HUES64 (cell line): ENCODE measurements at regions not wholly inside any gene's neighbourhood (a gene's known extent, or its start where the extent isn't known, plus 50 kb on each side); places are given as distances from the start of the nearest gene placed in this dataset.

Experiments used
- H3K27ac ChIP-seq: 2 replicates; pipeline ENCODE4 v1.7.0; 2013; ENCODE audit warnings: low read depth, low read length, inconsistent platforms
- H3K27me3 ChIP-seq: 2 replicates; pipeline ENCODE4 v1.6.1; 2013; ENCODE audit warnings: mild to moderate bottlenecking, low read length; ENCODE audit not compliant: insufficient read depth
- H3K36me3 ChIP-seq: 2 replicates; pipeline ENCODE4 v1.6.1; 2013; ENCODE audit warnings: mild to moderate bottlenecking, low read length; ENCODE audit not compliant: insufficient read depth
- H3K4me1 ChIP-seq: 2 replicates; pipeline ENCODE4 v1.6.1; 2013; ENCODE audit warnings: mild to moderate bottlenecking, low read length, moderate library complexity; ENCODE audit not compliant: insufficient read depth
- H3K4me3 ChIP-seq: 2 replicates; pipeline ENCODE4 v1.5.1; 2013; ENCODE audit warnings: mild to moderate bottlenecking, low read length, moderate library complexity
- H3K9ac ChIP-seq: 2 replicates; pipeline ENCODE4 v1.6.1; 2013; ENCODE audit warnings: mild to moderate bottlenecking, low read depth, low read length
- H3K9me3 ChIP-seq: 2 replicates; pipeline ENCODE4 v1.6.1; 2013; ENCODE audit warnings: low read depth, low read length; ENCODE audit not compliant: insufficient read depth
- WGBS: fragments of 150-250, 120-280 bp; methylation state at CpG from one replicate; pipeline ENCODE4 v1.1.7; 2013; ENCODE audit warnings: missing lambda C conversion rate; 5-methylcytosine and 5-hydroxymethylcytosine counted together

DNA sequence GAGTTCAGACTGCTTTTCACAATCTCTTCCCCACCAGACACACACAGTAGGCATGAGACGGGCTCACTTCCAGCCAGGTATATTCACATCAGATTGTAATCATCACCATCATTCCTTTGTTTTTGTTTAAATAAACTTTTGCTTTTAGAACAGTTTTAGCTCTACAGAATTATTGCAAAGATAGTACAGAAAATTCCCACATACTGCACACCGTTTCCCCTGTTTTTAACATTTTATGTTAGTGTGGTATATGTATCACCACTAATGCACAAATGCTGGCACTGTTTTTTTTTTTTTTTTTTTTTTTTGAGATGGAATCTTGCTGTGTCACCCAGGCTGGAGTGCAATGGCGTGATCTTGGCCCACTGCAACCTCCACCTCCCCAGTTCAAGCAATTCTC, 83.3 kb upstream of the ANO1 start:
- H3K9me3 ChIP-seq: peaks cover 4% of the 10 kb centered on the region; the same call in 1 of the 2 replicates
- WGBS: 96% methylated on average over 2 of the region's 3 CpGs
- no peak overlapping the region for H3K27ac ChIP-seq
- no peaks in the 10 kb centered on the region for H3K36me3 ChIP-seq
- peaks cover 6% of the 10 kb centered on the region; the same call in 1 of the 2 replicates for H3K4me1 ChIP-seq
- H3K4me3 ChIP-seq: no peak overlapping the region
- H3K9ac ChIP-seq: no peak overlapping the region
- peaks cover 54% of the 10 kb centered on the region for H3K27me3 ChIP-seq

DNA sequence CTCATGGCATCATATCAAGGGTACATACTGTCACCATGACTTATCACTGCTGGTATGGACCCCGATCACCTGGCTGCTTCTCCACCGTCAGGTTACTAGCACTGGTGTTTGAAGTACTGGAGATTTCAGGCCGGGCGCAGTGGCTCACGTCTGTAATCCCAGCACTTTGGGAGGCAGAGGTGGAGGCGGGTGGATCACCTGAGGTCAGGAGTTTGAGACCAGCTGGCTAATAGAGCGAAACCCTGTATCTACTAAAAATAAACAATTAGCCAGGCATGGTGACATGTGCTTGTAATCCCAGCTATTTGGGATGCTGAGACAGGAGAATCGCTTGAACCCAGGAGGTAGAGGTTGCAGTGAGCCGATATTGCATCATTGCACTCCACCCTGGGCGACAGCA, 82.4 kb upstream of the ANO1 start:
- Histone ChIP-seq H3K9me3 (peaks cover 4% of the 10 kb centered on the region; the same call in 1 of the 2 replicates), H3K9ac (no peak overlapping the region), H3K4me1 (peaks cover 15% of the 10 kb centered on the region), H3K27ac (no peak overlapping the region), H3K4me3 (no peak overlapping the region), H3K36me3 (no peaks in the 10 kb centered on the region), H3K27me3 (peaks cover 58% of the 10 kb centered on the region)
- 95% methylated on average over 10 of the region's 10 CpGs for WGBS

DNA sequence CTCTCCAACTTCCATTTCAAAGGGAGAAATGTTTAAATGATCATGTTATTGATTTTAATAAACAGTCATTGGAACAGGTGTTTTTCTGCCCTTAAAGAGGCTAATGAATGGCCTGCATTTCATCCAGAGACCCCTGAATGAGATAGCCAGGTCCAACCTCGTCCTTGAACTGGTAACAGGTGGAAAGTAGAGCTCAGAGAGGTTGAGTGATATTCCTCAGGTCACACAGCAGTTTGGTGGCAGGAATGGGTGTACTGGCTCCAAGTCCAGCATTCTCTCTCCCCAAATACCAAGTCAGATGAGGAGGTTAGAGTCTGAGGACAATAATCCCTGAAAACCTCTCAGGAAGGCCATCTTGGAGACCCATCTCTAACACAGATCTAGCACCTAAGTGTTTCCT, 81.7 kb upstream of the ANO1 start:
- WGBS: 89% methylated on average over 1 of the region's 1 CpG
- H3K9me3 ChIP-seq: peaks cover 4% of the 10 kb centered on the region; the same call in 1 of the 2 replicates

DNA sequence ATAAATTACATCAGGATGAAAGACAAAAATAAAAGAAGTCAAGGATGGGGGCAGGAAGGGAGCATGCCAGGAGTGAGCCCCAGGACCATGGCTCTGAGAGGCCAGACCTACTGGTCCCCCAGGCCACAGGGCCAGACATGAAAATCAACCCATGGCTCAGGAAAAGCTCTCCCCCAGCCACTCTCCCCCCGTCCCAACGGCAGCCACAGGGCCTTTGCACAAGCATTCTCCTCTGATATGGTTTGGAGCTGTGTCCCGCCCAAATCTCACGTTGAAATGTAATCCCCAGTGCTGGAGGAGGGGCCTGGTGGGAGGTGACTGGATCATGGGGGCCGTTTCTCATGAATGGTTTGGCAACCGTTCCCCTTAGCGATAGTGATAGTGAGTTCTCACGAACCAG, 80.8 kb upstream of the ANO1 start:
- Histone ChIP-seq H3K9me3 (peaks cover 4% of the 10 kb centered on the region; the same call in 1 of the 2 replicates), H3K4me1 (peaks cover 16% of the 10 kb centered on the region), H3K27ac (no peak overlapping the region), H3K27me3 (peaks cover 62% of the 10 kb centered on the region), H3K9ac (no peak overlapping the region), H3K36me3 (no peaks in the 10 kb centered on the region), H3K4me3 (no peak overlapping the region)
- 59% methylated on average over 8 of the region's 8 CpGs for WGBS

More for the DNA sequence above, 81.7 kb upstream of the ANO1 start:
- no peak overlapping the region for H3K4me3 ChIP-seq
- no peaks in the 10 kb centered on the region for H3K36me3 ChIP-seq
- peaks cover 61% of the 10 kb centered on the region for H3K27me3 ChIP-seq
- peaks cover 16% of the 10 kb centered on the region for H3K4me1 ChIP-seq
- no peak overlapping the region for H3K27ac ChIP-seq
- no peak overlapping the region for H3K9ac ChIP-seq

DNA sequence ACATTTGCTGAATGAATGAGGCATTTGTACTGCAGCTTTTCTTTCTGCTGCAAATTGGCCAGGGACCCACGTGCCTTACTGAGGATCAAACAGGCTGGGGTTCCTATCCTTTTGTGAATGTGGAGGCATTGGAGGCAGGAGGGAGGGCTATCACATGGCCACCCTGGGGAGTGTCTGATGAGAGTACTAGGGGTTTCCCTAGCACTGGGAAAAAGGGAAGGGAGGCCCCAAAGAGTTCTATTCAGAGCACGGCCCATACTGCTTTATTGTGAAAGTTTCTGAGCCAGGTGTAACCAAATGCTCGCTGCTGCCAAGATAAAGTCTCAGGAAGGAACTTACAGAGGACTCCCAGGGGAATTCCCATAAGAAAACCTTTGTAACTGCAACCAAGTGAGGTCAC, 78.4 kb upstream of the ANO1 start:
- Histone ChIP-seq H3K27me3 (peaks cover 77% of the 10 kb centered on the region), H3K27ac (peak overlapping the region; percentile 32; the same call in 1 of the 2 replicates), H3K4me3 (no peak overlapping the region; the same call in 1 of the 2 replicates), H3K4me1 (peaks cover 16% of the 10 kb centered on the region), H3K9ac (no peak overlapping the region), H3K9me3 (0 out of 2 replicates have a peak, but pooled peaks cover under 1% of the 10 kb centered on the region), H3K36me3 (no peaks in the 10 kb centered on the region)
- WGBS: 13% methylated on average over 3 of the region's 3 CpGs

DNA sequence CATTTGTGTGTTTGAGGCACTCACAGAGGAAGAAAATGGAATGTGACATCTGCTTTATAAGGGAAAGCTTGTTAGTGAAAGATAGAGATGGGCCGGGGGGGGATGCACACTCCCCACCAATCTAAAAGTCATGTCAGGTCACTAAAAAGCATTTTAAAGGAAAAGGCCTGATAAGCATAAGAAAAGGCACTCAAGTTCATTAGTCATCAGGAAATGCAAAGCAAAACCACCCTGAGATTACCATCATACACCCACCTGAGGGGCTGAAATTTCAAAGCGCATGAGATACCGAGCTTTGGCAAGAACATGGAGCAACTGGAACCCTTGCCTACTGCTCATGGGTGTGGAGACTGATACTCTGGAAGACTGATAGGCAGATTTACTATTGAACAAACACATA, 77.9 kb upstream of the ANO1 start:
- H3K9me3 ChIP-seq: no peaks in the 10 kb centered on the region
- 48% methylated on average over 2 of the region's 3 CpGs for WGBS
- peaks cover 77% of the 10 kb centered on the region for H3K27me3 ChIP-seq
- H3K4me1 ChIP-seq: peaks cover 16% of the 10 kb centered on the region
- H3K4me3 ChIP-seq: no peak overlapping the region; the same call in 1 of the 2 replicates
- H3K36me3 ChIP-seq: no peaks in the 10 kb centered on the region
- H3K9ac ChIP-seq: no peak overlapping the region
- H3K27ac ChIP-seq: no peak overlapping the region; the same call in 1 of the 2 replicates

DNA sequence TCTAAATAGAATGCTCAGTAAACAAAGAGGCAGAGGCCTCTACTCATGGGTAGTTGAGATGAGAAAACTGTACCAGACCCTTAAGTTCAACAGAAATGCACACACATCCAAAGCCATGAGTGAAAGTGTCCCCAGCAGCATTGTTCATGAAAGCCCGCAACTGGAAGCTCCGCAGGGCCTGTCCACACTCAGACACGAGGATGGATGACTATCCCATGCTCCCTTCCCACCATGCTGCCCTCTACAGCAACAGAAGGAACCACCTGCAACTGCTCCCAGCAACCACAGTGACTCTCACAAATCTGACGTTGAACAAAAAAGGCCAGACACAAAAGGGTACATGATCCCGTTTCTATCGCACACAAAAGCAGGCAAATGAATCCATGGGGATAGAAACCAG, 76.9 kb upstream of the ANO1 start:
- Histone ChIP-seq H3K4me1 (peaks cover 16% of the 10 kb centered on the region), H3K4me3 (no peak overlapping the region), H3K27ac (no peak overlapping the region), H3K27me3 (peaks cover 71% of the 10 kb centered on the region), H3K9me3 (no peaks in the 10 kb centered on the region), H3K36me3 (no peaks in the 10 kb centered on the region), H3K9ac (no peak overlapping the region)
- 89% methylated on average over 6 of the region's 6 CpGs for WGBS

DNA sequence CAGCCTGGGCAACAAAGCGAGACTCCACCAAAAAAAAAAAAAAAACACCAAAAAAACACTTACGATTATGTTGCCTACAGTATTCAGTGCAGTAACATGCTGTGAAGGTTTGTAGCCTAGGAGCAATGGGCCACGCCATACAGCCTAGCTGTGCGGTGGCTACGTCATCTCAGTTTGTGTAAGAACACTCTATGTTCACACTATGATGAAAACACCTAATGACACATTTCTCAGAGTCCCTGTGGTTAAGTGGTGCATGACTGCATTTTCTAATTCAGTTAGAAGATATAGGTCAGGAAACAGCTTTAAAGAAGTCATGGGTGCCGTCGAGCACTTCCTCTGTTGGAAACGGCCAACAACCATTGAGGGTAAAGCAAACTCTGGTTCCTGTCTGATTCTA, 75.7 kb upstream of the ANO1 start:
- peaks cover 60% of the 10 kb centered on the region for H3K27me3 ChIP-seq
- 89% methylated on average over 7 of the region's 8 CpGs for whole genome bisulfite sequencing
- no peaks in the 10 kb centered on the region for H3K9me3 ChIP-seq
- H3K27ac ChIP-seq: no peak overlapping the region
- peaks cover 16% of the 10 kb centered on the region for H3K4me1 ChIP-seq
- H3K9ac ChIP-seq: no peak overlapping the region
- H3K36me3 ChIP-seq: no peaks in the 10 kb centered on the region
- H3K4me3 ChIP-seq: no peak overlapping the region

DNA sequence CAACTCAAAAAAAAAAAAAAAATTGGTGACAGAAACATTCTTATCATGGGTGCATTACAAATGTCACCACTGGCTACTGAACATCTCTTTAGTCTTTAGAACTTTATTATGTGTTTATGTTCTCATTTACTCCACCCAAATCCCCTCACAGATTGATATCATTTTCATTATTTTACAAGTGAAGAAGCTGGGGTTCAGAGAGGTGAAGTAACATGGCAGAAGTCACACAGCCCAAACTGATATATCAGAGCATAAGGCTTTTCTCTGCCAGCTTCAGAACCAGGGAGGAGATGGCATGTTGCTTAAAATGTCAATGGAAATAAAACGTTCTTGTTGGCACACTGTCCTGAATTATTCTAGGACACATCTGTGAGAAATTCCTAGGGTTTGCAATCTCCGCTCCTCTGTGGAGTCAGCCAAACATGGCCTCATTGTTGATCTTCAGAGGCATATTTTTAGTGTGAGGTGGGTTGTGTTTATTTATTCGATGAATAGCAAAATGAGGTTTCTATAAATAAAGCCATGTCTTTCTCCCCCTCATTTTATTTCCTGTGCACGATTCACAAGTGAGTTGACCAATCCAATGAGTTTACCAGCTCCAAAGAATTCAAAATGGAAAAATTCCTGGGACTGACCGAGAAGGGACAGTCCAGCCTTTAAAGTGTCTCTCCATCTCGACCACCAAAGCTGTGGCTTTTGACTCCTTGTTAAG, 72.9 kb upstream of the ANO1 start:
- Histone ChIP-seq H3K4me3 (no peak overlapping the region), H3K27ac (no peak overlapping the region), H3K9ac (no peak overlapping the region), H3K36me3 (no peaks in the 10 kb centered on the region), H3K27me3 (peaks cover 37% of the 10 kb centered on the region), H3K9me3 (no peaks in the 10 kb centered on the region), H3K4me1 (peaks cover 6% of the 10 kb centered on the region)
- WGBS: 86% methylated on average over 6 of the region's 6 CpGs

DNA sequence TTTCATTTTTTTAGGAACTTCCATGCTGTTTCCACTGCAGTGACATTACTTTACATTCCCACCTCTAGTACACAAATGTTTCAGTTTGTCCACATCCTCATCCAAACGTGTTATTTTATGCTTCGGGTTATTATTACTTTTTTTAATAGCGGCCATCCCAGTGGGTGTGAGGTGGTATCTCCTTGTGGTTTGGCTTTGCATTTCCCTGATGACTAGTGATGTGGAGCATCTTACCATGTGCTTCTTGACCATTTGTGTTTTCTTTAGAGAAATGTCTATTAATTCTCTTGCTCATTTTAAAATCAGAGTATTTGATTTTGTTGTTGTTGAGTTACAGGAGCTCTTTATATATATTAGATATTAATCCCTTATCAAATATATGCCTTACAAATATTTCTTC, 70.3 kb upstream of the ANO1 start:
- Histone ChIP-seq H3K4me3 (no peak overlapping the region), H3K27ac (no peak overlapping the region), H3K4me1 (no peaks in the 10 kb centered on the region), H3K9ac (no peak overlapping the region), H3K27me3 (peaks cover 19% of the 10 kb centered on the region), H3K36me3 (no peaks in the 10 kb centered on the region), H3K9me3 (no peaks in the 10 kb centered on the region)
- WGBS: 100% methylated on average over 3 of the region's 3 CpGs

DNA sequence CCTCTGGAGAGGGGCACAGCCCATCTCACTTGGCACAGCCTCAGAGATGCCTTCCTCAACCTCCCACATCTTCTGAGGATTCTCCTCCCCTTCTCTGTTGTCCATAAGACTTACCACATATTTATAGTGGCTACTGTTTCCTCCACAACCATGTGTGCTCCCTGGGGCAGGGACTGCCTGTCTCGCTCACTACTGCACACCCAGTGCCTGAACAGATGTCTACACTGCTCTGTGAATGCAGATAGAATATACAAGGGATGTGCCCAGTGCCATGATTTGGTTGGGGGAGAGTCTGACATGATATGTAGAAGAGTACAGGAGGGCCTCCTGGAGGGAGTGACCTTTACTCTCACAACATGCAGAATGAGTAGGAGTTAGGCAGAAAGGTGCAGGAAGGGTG, 67.3 kb upstream of the ANO1 start:
- H3K4me3 ChIP-seq: no peak overlapping the region
- H3K4me1 ChIP-seq: no peaks in the 10 kb centered on the region
- H3K9ac ChIP-seq: no peak overlapping the region

More for the DNA sequence above, 67.3 kb upstream of the ANO1 start:
- no peak overlapping the region for H3K27ac ChIP-seq
- no peaks in the 10 kb centered on the region for H3K9me3 ChIP-seq
- H3K36me3 ChIP-seq: no peaks in the 10 kb centered on the region
- WGBS: 95% methylated on average over 1 of the region's 1 CpG
- peaks cover 3% of the 10 kb centered on the region for H3K27me3 ChIP-seq
